Neural cell (in vitro differentiated cells): ENCODE measurements at regions not wholly inside any gene's neighbourhood (a gene's known extent, or its start where the extent isn't known, plus 50 kb on each side); places are given as distances from the start of the nearest gene placed in this dataset.

Experiments used
- H2AFZ ChIP-seq: fragments of 200-600, 300-800 bp; sonication (generic), shearing (Covaris generic); 2 replicates; pipeline ENCODE4 v1.6.0; 2014; ENCODE audit warnings: low read depth, mild to moderate bottlenecking, antibody characterized with exemption, low read length, moderate library complexity
- H3F3A ChIP-seq: fragments of 200-600 bp; shearing (Covaris generic); 2 replicates; pipeline ENCODE4 v1.6.1; 2016; ENCODE audit warnings: mild to moderate bottlenecking, moderate library complexity, mixed read lengths, antibody characterized with exemption, low read length; ENCODE audit not compliant: insufficient read depth, poor library complexity, severe bottlenecking
- H3K27ac ChIP-seq: fragments of 200-600, 300-800 bp; sonication (generic), shearing (Covaris generic); 2 replicates; pipeline ENCODE4 v1.5.1; 2014; ENCODE audit warnings: mild to moderate bottlenecking, low read length, moderate library complexity
- H3K27me3 ChIP-seq: fragments of 300-800, 200-600 bp; sonication (generic), shearing (Covaris generic); 2 replicates; pipeline ENCODE4 v1.6.0; 2014; ENCODE audit warnings: mild to moderate bottlenecking, low read depth, low read length, moderate library complexity; ENCODE audit not compliant: insufficient read depth
- H3K36me3 ChIP-seq: fragments of 300-800, 200-600 bp; sonication (generic), shearing (Covaris generic); 2 replicates; pipeline ENCODE4 v1.5.1; 2014; ENCODE audit warnings: mild to moderate bottlenecking, antibody characterized with exemption, low read length, moderate library complexity; ENCODE audit not compliant: insufficient read depth
- H3K4me2 ChIP-seq: fragments of 300-800, 200-600 bp; sonication (generic), shearing (Covaris generic); 2 replicates; pipeline ENCODE4 v1.6.0; 2014; ENCODE audit warnings: mild to moderate bottlenecking, low read length
- H3K4me3 ChIP-seq: fragments of 300-800, 200-600 bp; sonication (generic), shearing (Covaris generic); 2 replicates; pipeline ENCODE4 v1.5.1; 2014; ENCODE audit warnings: mild to moderate bottlenecking, low read length, moderate library complexity
- H3K79me2 ChIP-seq: fragments of 200-600 bp; shearing (Covaris generic); replicated peaks from 2 replicates; pipeline ENCODE4 v1.6.0; 2014; ENCODE audit warnings: mild to moderate bottlenecking, low read length, moderate library complexity; ENCODE audit not compliant: insufficient read depth
- H3K9ac ChIP-seq: fragments of 300-800, 200-600 bp; sonication (generic), shearing (Covaris generic); 2 replicates; pipeline ENCODE4 v1.6.1; 2016; ENCODE audit warnings: mild to moderate bottlenecking, low read length, mixed read lengths
- H3K9me2 ChIP-seq: fragments of 200-600 bp; shearing (Covaris generic); 2 replicates; pipeline ENCODE4 v1.6.1; 2016; ENCODE audit warnings: mild to moderate bottlenecking, low read length, mixed read lengths; ENCODE audit not compliant: insufficient read depth
- H3K9me3 ChIP-seq: fragments of 200-600, 300-800 bp; sonication (generic), shearing (Covaris generic); 2 replicates; pipeline ENCODE4 v1.6.1; 2016; ENCODE audit warnings: mild to moderate bottlenecking, mixed run types, low read length, moderate library complexity, mixed read lengths
- H4K20me1 ChIP-seq: fragments of 200-600 bp; shearing (Covaris generic); 2 replicates; pipeline ENCODE4 v1.6.1; 2016; ENCODE audit warnings: mild to moderate bottlenecking, mixed run types; ENCODE audit not compliant: insufficient read depth
- EP300 ChIP-seq: fragments of 450-650 bp; conservative IDR thresholded peaks from 2 replicates; pipeline ENCODE4 v1.6.1; 2014; ENCODE audit warnings: antibody characterized with exemption, mild to moderate bottlenecking, moderate library complexity; ENCODE audit not compliant: poor library complexity, severe bottlenecking
- EZH2 ChIP-seq: fragments of 200-600, 300-800 bp; shearing (Covaris generic), sonication (generic); IDR thresholded peaks from 2 replicates; pipeline ENCODE4 v1.6.1; 2014; ENCODE audit warnings: antibody characterized with exemption, low read length, borderline replicate concordance, mild to moderate bottlenecking; ENCODE audit not compliant: insufficient read depth, poor library complexity, severe bottlenecking
- MXI1 ChIP-seq: fragments of 450-650 bp; conservative IDR thresholded peaks from 2 replicates; pipeline ENCODE4 v1.6.1; 2014; ENCODE audit warnings: antibody characterized with exemption, mild to moderate bottlenecking; ENCODE audit not compliant: poor library complexity, severe bottlenecking
- POLR2AphosphoS5 ChIP-seq: IDR thresholded peaks from 2 replicates; pipeline ENCODE4 v1.6.1; 2012
- RAD21 ChIP-seq: fragments of 450-650 bp; conservative IDR thresholded peaks from 2 replicates; pipeline ENCODE4 v1.6.1; 2014; ENCODE audit warnings: antibody characterized with exemption, mild to moderate bottlenecking, moderate library complexity
- SMC3 ChIP-seq: fragments of 450-650 bp; conservative IDR thresholded peaks from 2 replicates; pipeline ENCODE4 v1.6.1; 2014; ENCODE audit warnings: antibody characterized with exemption, mild to moderate bottlenecking, moderate library complexity; ENCODE audit not compliant: poor library complexity
- TAF1 ChIP-seq: IDR thresholded peaks from 2 replicates; pipeline ENCODE4 v1.6.1; 2012; ENCODE audit warnings: low read depth
- TF ChIP-seq, protein P1 (sequence below): IDR thresholded peaks from 2 replicates; pipeline ENCODE4 v1.6.1; 2012; ENCODE audit warnings: borderline replicate concordance
- TF ChIP-seq, protein P2 (sequence below): fragments of 450-650 bp; IDR thresholded peaks from 2 replicates; pipeline ENCODE4 v1.5.1; 2014; ENCODE audit warnings: antibody characterized with exemption, mild to moderate bottlenecking, moderate library complexity; ENCODE audit not compliant: poor library complexity, severe bottlenecking

DNA sequence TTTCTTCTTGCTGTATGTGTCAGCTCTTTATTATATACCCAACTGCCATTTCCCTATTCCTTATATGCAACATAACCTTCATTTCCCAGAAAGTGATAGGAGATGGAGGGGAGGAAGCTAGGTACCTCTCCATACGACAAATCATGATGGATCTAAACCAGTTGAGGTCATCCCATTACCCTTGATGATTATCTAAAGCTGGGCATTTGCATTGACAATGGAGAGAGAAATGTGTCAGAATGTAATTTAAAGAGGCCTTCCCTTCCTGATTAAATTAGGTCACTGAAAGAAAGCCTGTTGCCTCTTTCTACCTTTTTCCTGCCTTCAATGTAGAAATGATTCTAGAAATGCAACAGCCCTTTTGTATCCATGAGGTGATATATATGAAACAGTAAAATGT, 81.9 kb downstream of the SUCNR1 start:
- Histone ChIP-seq H3K9me3 (no peaks in the 10 kb centered on the region), H3K9me2 (no peaks in the 10 kb centered on the region), H3K79me2 (no peaks in the 10 kb centered on the region), H3K9ac (no peak overlapping the region), H3K27ac (no peak overlapping the region), H3K27me3 (no peaks in the 10 kb centered on the region), H3K4me3 (no peak overlapping the region), H3F3A (no peaks in the 10 kb centered on the region), H2AFZ (no peak overlapping the region), H3K4me2 (no peak overlapping the region), H3K36me3 (no peaks in the 10 kb centered on the region), H4K20me1 (no peaks in the 10 kb centered on the region)
- TF ChIP-seq, protein P1, sequence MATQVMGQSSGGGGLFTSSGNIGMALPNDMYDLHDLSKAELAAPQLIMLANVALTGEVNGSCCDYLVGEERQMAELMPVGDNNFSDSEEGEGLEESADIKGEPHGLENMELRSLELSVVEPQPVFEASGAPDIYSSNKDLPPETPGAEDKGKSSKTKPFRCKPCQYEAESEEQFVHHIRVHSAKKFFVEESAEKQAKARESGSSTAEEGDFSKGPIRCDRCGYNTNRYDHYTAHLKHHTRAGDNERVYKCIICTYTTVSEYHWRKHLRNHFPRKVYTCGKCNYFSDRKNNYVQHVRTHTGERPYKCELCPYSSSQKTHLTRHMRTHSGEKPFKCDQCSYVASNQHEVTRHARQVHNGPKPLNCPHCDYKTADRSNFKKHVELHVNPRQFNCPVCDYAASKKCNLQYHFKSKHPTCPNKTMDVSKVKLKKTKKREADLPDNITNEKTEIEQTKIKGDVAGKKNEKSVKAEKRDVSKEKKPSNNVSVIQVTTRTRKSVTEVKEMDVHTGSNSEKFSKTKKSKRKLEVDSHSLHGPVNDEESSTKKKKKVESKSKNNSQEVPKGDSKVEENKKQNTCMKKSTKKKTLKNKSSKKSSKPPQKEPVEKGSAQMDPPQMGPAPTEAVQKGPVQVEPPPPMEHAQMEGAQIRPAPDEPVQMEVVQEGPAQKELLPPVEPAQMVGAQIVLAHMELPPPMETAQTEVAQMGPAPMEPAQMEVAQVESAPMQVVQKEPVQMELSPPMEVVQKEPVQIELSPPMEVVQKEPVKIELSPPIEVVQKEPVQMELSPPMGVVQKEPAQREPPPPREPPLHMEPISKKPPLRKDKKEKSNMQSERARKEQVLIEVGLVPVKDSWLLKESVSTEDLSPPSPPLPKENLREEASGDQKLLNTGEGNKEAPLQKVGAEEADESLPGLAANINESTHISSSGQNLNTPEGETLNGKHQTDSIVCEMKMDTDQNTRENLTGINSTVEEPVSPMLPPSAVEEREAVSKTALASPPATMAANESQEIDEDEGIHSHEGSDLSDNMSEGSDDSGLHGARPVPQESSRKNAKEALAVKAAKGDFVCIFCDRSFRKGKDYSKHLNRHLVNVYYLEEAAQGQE = no peak
- TF ChIP-seq RAD21 (no peak), EP300 (no peak), SMC3 (no peak), MXI1 (no peak), POLR2AphosphoS5 (no peak), TAF1 (no peak), EZH2 (no peak)
- TF ChIP-seq, protein P2, sequence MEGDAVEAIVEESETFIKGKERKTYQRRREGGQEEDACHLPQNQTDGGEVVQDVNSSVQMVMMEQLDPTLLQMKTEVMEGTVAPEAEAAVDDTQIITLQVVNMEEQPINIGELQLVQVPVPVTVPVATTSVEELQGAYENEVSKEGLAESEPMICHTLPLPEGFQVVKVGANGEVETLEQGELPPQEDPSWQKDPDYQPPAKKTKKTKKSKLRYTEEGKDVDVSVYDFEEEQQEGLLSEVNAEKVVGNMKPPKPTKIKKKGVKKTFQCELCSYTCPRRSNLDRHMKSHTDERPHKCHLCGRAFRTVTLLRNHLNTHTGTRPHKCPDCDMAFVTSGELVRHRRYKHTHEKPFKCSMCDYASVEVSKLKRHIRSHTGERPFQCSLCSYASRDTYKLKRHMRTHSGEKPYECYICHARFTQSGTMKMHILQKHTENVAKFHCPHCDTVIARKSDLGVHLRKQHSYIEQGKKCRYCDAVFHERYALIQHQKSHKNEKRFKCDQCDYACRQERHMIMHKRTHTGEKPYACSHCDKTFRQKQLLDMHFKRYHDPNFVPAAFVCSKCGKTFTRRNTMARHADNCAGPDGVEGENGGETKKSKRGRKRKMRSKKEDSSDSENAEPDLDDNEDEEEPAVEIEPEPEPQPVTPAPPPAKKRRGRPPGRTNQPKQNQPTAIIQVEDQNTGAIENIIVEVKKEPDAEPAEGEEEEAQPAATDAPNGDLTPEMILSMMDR = no peak

DNA sequence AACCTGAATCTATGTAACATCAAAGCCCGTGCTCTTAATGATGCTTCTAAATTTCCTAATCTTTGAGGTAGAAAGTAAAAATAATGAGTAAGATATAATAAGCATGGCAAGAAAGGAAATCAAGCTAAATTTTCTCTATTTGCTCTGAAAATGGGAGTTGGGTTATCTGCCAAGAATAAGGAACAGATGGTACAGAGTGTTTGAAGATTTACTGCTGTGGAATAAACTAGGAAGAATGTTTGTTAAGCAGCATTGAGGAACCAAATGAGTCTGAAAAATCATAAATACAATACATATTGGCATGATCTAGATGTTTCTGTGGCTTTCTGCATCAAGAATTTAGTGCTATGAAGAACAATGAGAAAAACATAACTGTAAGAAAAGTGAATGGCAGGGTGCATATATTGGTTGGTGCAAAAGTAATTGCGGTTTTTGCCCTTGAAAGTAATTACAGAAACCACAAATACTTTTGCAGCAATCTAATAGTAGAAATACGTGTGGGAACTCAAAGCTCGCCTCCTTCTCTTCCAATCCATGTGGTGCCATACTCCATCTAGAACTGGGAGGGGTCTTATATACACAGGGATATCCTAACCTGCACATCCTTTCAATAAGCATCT, 87.6 kb downstream of the SUCNR1 start:
- Histone ChIP-seq H3F3A (no peaks in the 10 kb centered on the region), H3K27me3 (no peaks in the 10 kb centered on the region), H3K4me2 (no peak overlapping the region), H3K9me2 (no peaks in the 10 kb centered on the region), H4K20me1 (no peaks in the 10 kb centered on the region), H3K4me3 (no peak overlapping the region), H3K27ac (no peak overlapping the region), H3K79me2 (no peaks in the 10 kb centered on the region), H3K36me3 (no peaks in the 10 kb centered on the region), H2AFZ (no peak overlapping the region), H3K9me3 (no peaks in the 10 kb centered on the region), H3K9ac (no peak overlapping the region)
- TF ChIP-seq, protein P1 = no peak
- TF ChIP-seq TAF1 (no peak), MXI1 (no peak), SMC3 (no peak), EZH2 (no peak), RAD21 (no peak), EP300 (no peak)
- TF ChIP-seq, protein P2 = no peak
